ENCODE measurements at regions not wholly inside any gene's neighbourhood (a gene's known extent, or its start where the extent isn't known, plus 50 kb on each side); places are given as distances from the start of the nearest gene placed in this dataset.

GRCh38 chr14:42624980-42625761, 1018.5 kb downstream of the LRFN5 start:
- no peak for DNase-seq (ENCODE audit: low read depth)

DNA sequence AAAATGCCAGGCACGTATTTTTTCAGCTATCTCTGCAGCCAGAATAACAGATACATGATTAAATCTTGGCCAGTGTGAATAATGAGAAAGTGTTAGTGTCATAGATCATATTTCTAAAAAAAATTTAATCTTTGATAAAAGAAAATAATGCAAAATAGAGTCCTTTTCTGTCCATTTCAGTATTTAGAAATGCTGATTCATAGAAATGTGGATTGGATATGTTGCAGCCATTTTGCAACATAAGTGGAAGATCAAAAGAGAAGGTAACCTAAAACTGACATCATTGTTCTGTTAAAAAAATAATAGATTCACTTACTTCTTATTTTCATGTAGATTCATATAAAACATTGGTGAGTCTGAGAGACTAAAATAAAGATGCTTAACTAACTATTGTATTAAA, 1010.3 kb downstream of the LRFN5 start:
- no peak for DNase-seq (ENCODE audit: low read depth)

- DNase-seq (ENCODE audit: low read depth), result no peak
These were observed 1000.2 kb downstream of the LRFN5 start for GRCh38 chr14:42606839-42607238.

DNA sequence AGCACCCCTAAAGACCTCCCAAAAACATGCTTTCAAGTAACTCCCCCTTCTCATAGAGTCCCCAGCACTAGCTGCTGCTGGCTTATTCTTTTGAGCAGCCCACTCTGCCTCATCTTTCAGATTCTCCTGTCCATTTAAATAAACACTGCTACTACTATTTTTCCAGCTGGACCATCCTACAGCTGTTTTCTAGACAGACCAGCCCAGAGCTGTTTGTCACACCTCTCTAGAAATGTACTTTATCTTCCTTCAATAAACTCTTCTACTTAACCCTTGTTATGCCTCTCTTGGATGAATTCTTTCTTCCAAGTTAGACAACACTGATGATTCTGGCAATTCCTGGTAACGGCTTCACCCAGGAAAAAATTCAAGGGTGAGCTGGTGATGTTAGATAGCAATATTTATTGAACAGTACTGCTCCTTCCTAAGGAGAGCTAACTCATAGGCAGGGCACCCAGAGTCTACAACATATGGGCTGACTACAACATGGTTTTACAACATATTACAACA, 995.7 kb downstream of the LRFN5 start:
- no peak for DNase-seq (ENCODE audit: low read depth)

DNA sequence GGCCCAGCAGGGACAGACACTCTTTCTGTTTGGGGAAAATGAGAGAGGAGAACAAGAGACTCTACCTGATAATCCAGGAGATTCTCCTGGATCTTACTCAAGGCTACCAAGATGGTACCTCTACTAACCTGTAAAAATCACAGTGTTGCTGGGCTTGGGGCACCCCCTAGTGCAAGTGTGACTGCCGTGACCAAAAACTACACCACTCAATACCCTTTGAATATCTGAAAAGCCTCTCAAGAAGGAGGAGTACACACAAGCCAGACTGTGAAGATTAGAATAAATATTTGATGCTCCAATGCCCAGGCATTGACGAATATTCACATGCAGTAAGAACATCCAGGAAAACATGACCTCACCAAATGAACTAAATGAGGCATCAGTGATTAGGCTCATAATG, 965.4 kb downstream of the LRFN5 start:
- no peak for DNase-seq (ENCODE audit: low read depth)

DNA sequence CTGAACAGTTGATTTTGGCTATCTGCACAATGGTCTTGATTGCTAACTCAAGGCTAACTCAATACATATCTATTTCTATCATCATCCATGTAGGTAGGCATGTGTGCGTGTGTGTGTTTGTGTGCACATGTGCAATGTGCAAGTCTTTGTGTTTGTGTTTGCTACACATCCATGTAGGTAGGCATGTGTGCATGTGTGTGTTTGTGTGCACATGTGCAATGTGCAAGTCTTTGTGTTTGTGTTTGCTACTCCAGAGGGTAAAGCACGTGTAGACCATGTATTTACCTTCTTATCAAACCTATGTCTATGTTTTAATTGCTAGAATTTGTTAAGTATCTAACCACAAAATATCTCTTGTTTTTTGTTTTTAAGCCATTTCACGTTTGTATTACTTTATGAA, 962.6 kb downstream of the LRFN5 start:
- no peak for DNase-seq (ENCODE audit: low read depth)

GRCh38 chr14:42565556-42565955, 958.9 kb downstream of the LRFN5 start:
- no peak for DNase-seq (ENCODE audit: low read depth)

- no peak for DNase-seq (ENCODE audit: low read depth)
These were observed 956.6 kb downstream of the LRFN5 start for GRCh38 chr14:42563313-42563712.

GRCh38 chr14:42556551-42556950, 949.9 kb downstream of the LRFN5 start:
- DNase-seq (ENCODE audit: low read depth), result no peak

- no peak for DNase-seq (ENCODE audit: low read depth)
These were observed 948.7 kb downstream of the LRFN5 start for GRCh38 chr14:42555365-42555764.

GRCh38 chr14:42554091-42554490, 947.4 kb downstream of the LRFN5 start:
- no peak for DNase-seq (ENCODE audit: low read depth)

- DNase-seq (ENCODE audit: low read depth), result no peak
These were observed 943.6 kb downstream of the LRFN5 start for GRCh38 chr14:42550310-42550709.

- DNase-seq (ENCODE audit: low read depth), result no peak
These were observed 941.7 kb downstream of the LRFN5 start for GRCh38 chr14:42548349-42548748.

DNA sequence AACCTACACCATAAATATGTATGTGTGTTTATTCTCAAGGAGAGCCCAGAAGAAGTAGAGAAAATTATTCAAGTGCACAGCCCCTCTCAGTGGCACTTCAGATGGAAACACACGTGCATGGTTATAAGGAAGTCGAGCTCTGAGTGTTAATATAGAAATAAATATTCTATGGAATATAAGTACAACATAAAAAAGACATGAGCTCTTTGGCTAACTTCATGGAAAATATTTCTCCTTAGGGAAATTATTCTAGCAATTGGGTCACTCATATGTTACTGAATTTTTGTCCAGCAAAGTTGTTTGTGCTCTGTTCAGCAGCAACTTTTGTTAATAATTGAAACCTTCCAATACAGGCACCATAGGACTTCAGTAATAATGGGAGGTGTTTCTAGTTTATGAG, 939.0 kb downstream of the LRFN5 start:
- no peak for DNase-seq (ENCODE audit: low read depth)

DNA sequence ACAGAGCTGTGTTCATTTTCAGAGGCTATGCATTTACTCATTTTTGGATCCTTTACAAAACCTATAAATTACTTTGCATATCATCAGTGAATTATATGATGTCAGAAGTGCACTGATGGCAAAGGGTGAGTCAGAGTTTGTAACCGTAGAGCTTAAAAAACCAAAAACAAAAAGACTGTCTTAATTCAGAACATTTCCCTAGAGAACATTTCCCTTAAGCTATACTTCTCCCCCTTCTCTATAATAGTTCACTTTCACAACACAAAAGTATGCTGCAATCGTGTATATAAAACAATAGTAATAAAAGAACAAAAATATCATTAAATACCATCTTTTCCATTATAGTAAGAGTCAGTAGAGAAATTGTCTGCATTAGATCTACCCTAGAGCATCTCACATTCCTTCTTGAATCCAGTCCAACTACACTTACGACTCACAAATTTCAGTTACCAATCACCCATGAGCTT, 934.9 kb downstream of the LRFN5 start:
- peak; percentile 65 for DNase-seq (ENCODE audit: low read depth)

DNA sequence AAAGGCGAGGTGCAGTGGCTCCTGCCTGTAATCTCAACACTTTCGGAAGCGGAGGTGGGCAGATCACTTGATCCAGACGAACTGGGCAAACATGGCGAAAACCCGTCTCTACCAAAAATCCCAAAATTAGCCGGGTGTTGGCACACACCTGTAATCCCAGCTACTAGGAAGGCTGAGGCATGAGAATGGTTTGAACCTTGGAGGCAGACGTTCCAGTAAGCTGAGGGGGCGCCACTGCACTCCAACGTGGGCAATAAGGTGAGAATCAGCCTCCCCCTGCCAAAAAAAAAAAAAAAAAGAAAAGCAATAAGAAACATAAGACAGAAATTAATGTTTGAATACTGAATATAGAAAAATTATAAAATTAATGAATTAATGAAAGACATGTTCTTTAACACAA, 928.7 kb downstream of the LRFN5 start:
- DNase-seq (ENCODE audit: low read depth), result no peak

DNA sequence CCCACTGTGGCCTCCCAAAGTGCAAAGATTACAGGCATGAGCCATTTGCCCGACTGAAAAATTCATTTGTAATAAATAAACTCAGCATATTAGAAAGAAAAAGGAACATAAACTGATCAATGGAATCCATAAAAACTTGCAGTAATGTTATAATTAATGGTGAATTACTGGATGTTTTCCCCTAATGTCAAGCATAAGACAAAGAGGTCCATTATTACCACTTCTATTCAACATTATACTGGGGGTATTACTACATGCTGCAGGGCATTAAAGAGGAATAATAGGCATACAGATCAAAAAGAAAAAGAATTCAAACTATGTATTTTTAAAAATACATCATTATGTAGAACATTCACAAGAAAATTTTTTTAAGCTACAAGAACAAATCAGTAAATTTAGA, 926.8 kb downstream of the LRFN5 start:
- DNase-seq (ENCODE audit: low read depth), result no peak

DNA sequence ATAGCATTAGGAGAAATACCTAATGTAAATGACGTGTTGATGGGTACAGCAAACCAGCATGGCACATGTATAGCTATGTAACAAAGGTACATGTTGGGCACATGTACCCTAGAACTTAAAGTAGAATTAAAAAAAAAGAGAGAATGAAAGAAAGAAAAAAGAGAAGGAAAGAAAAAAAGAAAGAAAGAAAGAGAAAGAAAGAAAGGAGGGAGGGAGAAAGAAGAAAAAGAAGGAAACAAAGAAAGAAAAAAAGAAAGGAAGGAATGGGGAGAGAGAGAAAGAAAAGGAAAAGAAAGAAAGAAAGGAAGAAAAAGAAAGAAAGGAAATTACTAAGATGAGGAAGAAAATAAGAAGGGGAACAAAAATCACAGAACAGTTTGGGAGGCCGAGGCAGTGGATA, 925.5 kb downstream of the LRFN5 start:
- DNase-seq (ENCODE audit: low read depth), result no peak

DNA sequence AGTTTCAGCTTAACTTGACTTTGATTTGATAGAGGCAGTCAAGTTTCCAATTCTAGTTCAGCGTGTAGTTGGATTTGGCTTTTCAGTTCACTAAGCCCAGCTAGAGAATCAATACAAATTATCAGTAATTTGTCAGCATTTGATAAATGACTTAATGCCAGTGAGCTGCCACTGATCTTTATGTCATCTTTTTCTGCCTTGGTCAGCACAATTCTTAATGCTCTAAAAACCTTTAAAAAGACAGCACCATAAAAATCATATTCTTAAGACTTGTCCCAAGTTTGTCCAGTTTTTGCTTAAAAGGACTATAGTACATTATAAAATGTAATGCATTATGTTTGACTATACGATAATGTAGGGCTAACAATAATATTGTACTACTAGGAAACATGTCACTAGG, 920.5 kb downstream of the LRFN5 start:
- no peak for DNase-seq (ENCODE audit: low read depth)

GRCh38 chr14:42523666-42524065, 917.0 kb downstream of the LRFN5 start:
- DNase-seq (ENCODE audit: low read depth), result peak; percentile 8

GRCh38 chr14:42517806-42518500, 911.3 kb downstream of the LRFN5 start:
- DNase-seq (ENCODE audit: low read depth), result no peak

- no peak for DNase-seq (ENCODE audit: low read depth)
These were observed 907.2 kb downstream of the LRFN5 start for GRCh38 chr14:42513837-42514236.

GRCh38 chr14:42510071-42510470, 903.4 kb downstream of the LRFN5 start:
- DNase-seq (ENCODE audit: low read depth), result no peak

Data from ELR (cell line).